Activated T-helper 2 cell treated with anti-CD3 and anti-CD28 coated beads, Interferon-gamma antibody, Interleukin-2, Interleukin-4, amounts not matched to agents 10 μg/mL and 5 μg/mL and 100 μg/mL, durations not matched to agents 14 hours and 24 hours and 36 hours (primary cell): ENCODE measurements at regions not wholly inside any gene's neighbourhood (a gene's known extent, or its start where the extent isn't known, plus 50 kb on each side); places are given as distances from the start of the nearest gene placed in this dataset.

ENCODE experiments used
- DNase-seq: peaks from one replicate; pipeline ENCODE4 v3.0.0; 2021; ENCODE audit warnings: low spot score
- H3K27ac Mint-ChIP-seq: one replicate; pipeline ENCODE4 v1.8.0; 2021; ENCODE audit warnings: mixed read lengths
- H3K27me3 Mint-ChIP-seq: one replicate; pipeline ENCODE4 v1.8.0; 2021; ENCODE audit warnings: low read depth, mixed read lengths
- H3K36me3 Mint-ChIP-seq: one replicate; pipeline ENCODE4 v1.8.0; 2021; ENCODE audit warnings: low read depth, mixed read lengths
- H3K4me1 Mint-ChIP-seq: one replicate; pipeline ENCODE4 v1.8.0; 2021; ENCODE audit warnings: low read depth, mixed read lengths
- H3K4me3 Mint-ChIP-seq: one replicate; pipeline ENCODE4 v1.8.0; 2021; ENCODE audit warnings: low read depth, mild to moderate bottlenecking, moderate library complexity, mixed read lengths
- H3K9me3 Mint-ChIP-seq: one replicate; pipeline ENCODE4 v1.8.0; 2021; ENCODE audit warnings: mixed read lengths
- intact Hi-C: fragments of 100-400 bp; cut with micrococcal nuclease; formaldehyde crosslinking; loops from one replicate; pipeline ENCODE4 v1.15.1; 2023

DNA sequence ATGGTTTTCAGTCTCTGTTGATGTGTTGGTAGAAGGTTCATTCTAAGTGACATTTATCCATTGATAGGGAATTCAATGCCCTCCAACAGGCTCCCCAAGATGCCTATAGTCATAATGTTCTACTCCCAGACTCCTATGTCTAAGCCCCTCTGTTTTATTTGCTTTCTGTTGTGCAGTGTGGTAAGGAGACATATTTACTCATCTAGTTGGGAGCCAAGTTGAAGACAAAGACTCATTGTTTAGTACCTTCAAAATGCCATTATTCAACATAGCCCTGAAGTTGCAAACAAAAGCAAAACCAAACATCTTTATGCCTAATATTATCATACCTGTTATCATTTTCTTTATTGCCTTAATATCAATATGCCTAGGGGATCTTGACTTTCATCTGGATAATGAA lies 302.1 kb downstream of the RMST start:
- Mint-ChIP-seq H3K27ac (no peak overlapping the region), H3K27me3 (no peaks in the 10 kb centered on the region), H3K4me1 (no peaks in the 10 kb centered on the region), H3K9me3 (peaks cover 6% of the 10 kb centered on the region), H3K4me3 (no peak overlapping the region), H3K36me3 (no peaks in the 10 kb centered on the region)
- intact Hi-C loops: no loop called here
- no peak for DNase-seq

DNA sequence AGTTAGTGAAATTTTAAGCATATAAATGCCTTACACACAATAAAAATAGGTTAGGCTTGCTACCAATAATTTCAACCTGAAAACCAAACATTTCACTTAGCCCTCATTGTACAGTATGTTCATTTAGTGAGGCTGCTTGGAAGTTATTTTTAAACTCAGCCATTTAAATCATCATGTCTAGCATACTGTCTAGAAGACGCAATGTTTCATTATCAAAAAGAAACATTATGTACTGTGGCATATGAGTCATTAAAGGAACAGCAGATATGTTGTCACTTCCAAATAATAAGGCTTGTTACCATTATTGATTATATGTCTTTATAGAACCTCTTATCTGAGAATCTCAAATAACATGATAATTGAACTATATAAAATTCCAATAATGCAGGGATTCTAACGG lies 304.7 kb downstream of the RMST start:
- DNase-seq: no peak
- Mint-ChIP-seq H3K27me3 (no peaks in the 10 kb centered on the region), H3K27ac (no peak overlapping the region), H3K9me3 (no peaks in the 10 kb centered on the region), H3K4me3 (no peak overlapping the region), H3K36me3 (no peaks in the 10 kb centered on the region), H3K4me1 (no peaks in the 10 kb centered on the region)
- intact Hi-C loops: no loop called here

DNA sequence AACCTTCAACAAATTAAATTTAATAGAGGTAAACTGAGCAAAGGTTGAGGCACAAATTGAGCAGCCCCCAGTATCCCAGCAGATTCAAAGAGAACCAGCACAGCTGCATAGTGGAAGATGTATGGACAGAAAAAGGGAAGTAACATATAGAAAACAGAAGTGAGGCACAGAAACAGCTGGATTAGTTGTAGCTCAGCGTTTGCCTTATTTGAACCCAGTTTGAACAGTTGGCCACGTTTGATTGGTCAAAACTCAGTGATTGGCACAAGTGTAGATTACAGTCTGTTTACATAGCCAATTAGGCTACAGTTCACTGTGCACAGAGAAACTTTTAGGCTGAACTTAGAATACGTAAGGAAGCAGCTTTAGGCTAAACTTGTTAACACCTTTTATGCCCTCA lies 315.5 kb downstream of the RMST start:
- H3K4me1 Mint-ChIP-seq: no peaks in the 10 kb centered on the region
- H3K27ac Mint-ChIP-seq: no peak overlapping the region
- no peaks in the 10 kb centered on the region for H3K36me3 Mint-ChIP-seq
- H3K9me3 Mint-ChIP-seq: no peaks in the 10 kb centered on the region
- H3K4me3 Mint-ChIP-seq: no peak overlapping the region
- no peaks in the 10 kb centered on the region for H3K27me3 Mint-ChIP-seq
- intact Hi-C loops: no loop called here
- DNase-seq: no peak

DNA sequence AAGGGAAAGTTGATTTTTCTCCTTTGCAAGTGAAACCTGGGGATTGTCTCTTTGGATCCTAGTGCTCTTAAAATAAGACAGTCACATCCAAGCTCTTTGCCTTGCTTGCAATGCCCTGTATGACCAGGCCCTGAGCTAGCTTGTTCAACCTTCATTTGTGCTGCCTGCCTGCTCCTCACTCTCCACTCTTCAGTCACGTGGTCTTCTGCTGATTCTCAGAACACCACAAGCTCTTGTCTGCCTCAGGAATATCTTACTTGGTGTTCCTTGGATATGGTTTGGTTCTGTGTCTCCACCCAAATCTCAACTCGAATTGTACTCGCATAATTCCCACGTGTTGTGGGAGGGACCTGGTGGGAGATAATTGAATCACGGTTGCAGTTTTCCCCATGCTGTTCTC lies 318.7 kb downstream of the RMST start:
- no peaks in the 10 kb centered on the region for H3K27me3 Mint-ChIP-seq
- H3K9me3 Mint-ChIP-seq: no peaks in the 10 kb centered on the region
- H3K27ac Mint-ChIP-seq: no peak overlapping the region
- no peaks in the 10 kb centered on the region for H3K4me1 Mint-ChIP-seq
- no peaks in the 10 kb centered on the region for H3K36me3 Mint-ChIP-seq
- intact Hi-C loops: no loop called here
- H3K4me3 Mint-ChIP-seq: no peak overlapping the region
- no peak for DNase-seq

DNA sequence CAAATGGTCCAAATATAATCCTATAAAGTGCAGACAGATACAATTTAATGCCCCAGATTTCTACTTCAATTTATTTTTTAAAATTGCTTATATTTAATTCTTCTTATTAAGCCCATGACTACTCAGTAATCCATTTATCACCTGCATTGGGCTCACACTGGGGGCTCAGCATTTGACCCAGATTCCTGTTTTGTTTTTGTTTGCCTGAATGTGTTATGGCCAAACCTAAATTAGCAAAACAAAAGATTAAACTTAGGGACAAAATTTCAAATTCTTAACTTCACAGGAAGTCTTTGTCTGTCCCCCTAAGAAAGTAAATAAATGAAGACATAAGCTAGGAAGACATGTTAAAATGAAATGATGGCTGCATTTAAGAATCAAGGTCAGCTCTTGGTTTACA lies 322.3 kb downstream of the RMST start:
- no peak for DNase-seq
- intact Hi-C loops: no loop called here
- Mint-ChIP-seq H3K36me3 (no peaks in the 10 kb centered on the region), H3K27me3 (no peaks in the 10 kb centered on the region), H3K4me1 (no peaks in the 10 kb centered on the region), H3K27ac (no peak overlapping the region), H3K9me3 (peaks cover 9% of the 10 kb centered on the region), H3K4me3 (no peak overlapping the region)

DNA sequence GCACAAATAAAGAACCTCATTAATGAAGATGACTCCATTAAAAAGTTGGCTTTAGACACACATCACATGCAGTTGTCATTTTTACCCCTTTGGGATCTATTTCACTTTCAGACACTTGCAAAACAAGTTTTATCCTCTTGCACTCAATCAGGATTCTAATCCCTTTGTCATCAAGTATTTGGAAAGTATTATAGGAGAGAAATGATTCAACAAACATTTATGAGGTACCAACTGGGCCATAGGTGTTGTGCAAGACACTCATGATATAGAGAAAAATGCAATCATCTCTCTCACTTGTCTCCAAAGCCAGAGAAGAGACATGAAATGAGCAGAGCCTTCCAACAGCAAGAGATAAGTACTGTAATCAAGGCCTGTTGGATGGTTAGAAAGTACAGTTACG lies 327.7 kb downstream of the RMST start:
- H3K36me3 Mint-ChIP-seq: no peaks in the 10 kb centered on the region
- H3K4me1 Mint-ChIP-seq: no peaks in the 10 kb centered on the region
- no peaks in the 10 kb centered on the region for H3K27me3 Mint-ChIP-seq
- H3K4me3 Mint-ChIP-seq: no peak overlapping the region
- DNase-seq: no peak
- intact Hi-C loops: no loop called here
- no peak overlapping the region for H3K27ac Mint-ChIP-seq
- H3K9me3 Mint-ChIP-seq: peaks cover 14% of the 10 kb centered on the region

DNA sequence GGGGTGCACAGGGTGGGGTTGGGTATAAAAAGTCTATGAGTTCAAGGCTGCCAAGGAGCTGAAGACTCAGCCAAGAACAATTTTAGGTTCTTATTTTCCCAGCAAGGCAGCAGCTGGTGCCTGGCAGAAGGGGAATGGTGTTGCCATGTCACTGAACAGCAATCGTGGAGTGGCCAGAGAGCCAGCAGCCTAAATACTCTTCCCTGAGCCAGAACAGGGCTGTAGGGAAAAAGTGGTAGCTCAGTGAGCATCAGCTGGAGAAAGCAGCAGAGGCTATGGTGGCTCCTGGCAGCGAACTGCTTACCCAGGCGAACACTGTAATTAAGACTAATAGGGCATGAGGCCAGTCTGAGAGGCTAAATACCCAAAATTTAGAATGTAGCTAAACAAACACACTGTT lies 334.9 kb downstream of the RMST start:
- intact Hi-C loops: no loop called here
- DNase-seq: no peak
- H3K27ac Mint-ChIP-seq: no peak overlapping the region
- H3K36me3 Mint-ChIP-seq: no peaks in the 10 kb centered on the region
- no peaks in the 10 kb centered on the region for H3K4me1 Mint-ChIP-seq
- peaks cover 17% of the 10 kb centered on the region for H3K9me3 Mint-ChIP-seq
- no peak overlapping the region for H3K4me3 Mint-ChIP-seq
- no peaks in the 10 kb centered on the region for H3K27me3 Mint-ChIP-seq

DNA sequence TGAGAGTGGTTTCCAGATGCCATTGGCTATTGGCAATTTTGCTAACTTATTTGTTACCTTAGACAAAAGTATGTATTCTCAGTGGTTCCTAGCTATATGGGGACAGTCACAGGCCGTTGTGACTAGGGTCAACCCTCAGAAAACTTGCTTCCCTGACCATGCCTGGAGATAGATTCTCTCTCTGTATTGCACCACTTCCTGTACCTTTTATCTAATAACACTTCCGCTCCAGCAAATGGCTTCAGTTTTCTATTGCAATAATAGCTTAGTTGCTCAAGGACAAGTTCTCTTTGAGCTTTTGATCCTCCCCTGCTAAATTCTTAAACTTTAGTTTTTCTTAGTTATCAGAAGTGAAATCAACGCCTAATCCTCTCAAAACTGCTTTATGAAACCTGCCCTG lies 338.0 kb downstream of the RMST start:
- no peak overlapping the region for H3K4me3 Mint-ChIP-seq
- H3K4me1 Mint-ChIP-seq: no peaks in the 10 kb centered on the region
- DNase-seq: no peak
- H3K27me3 Mint-ChIP-seq: no peaks in the 10 kb centered on the region
- intact Hi-C loops: no loop called here
- peaks cover 12% of the 10 kb centered on the region for H3K9me3 Mint-ChIP-seq
- no peaks in the 10 kb centered on the region for H3K36me3 Mint-ChIP-seq
- no peak overlapping the region for H3K27ac Mint-ChIP-seq

DNA sequence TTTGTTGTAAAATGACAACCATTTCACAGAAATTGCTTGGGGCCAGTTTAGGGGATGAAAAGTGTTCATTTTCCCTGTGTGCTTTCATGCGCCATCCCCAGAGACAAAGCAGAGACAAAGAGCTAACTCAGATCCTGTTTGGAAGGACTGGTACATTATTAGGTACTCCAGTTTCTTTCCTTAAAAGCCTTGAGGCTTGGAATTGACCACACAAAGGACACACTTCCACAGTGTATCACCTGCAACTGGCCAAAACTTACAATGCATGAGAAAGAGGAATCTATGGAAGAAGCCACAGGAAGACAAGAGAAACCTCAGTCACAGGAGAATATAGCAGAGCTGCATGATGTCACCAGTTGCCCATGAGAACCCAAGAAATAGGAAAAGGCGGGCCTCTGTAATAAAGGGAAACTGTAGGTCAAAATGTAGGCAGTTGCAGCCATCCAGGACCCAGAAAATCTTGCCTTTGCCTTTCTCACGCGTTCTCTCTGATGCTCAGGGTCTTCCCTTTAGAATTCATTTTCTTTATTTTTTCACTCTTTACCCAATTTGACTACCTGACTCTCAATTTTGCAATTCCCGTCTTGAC lies 339.0 kb downstream of the RMST start:
- H3K9me3 Mint-ChIP-seq: peaks cover 11% of the 10 kb centered on the region
- H3K27me3 Mint-ChIP-seq: no peaks in the 10 kb centered on the region
- no peak overlapping the region for H3K4me3 Mint-ChIP-seq
- no peaks in the 10 kb centered on the region for H3K36me3 Mint-ChIP-seq
- no peak overlapping the region for H3K27ac Mint-ChIP-seq
- intact Hi-C loops: no loop called here
- H3K4me1 Mint-ChIP-seq: no peaks in the 10 kb centered on the region
- DNase-seq: no peak

DNA sequence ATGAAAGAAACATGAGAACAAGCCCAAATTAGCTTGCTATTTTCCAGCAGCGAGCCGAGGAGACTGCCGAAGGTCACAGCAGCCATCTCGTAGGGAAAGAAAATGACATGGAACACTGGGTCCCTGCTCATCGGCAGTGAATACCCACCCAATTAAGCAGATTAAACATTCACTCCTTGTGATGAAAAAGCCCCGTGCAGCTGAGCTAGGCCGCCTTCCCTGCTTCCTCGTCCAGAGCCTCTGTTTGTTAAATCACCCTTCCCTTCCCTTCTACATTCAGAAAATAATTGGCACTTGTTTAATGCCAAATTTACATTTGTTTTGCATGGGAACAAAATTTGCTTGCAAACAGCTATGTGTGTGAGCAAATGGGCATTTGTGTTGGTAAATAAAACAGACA lies 342.5 kb downstream of the RMST start:
- H3K4me3 Mint-ChIP-seq: no peak overlapping the region
- peaks cover 4% of the 10 kb centered on the region for H3K9me3 Mint-ChIP-seq
- H3K4me1 Mint-ChIP-seq: no peaks in the 10 kb centered on the region
- no peak for DNase-seq
- H3K27ac Mint-ChIP-seq: no peak overlapping the region
- no peaks in the 10 kb centered on the region for H3K36me3 Mint-ChIP-seq
- intact Hi-C loops: no loop called here
- no peaks in the 10 kb centered on the region for H3K27me3 Mint-ChIP-seq

DNA sequence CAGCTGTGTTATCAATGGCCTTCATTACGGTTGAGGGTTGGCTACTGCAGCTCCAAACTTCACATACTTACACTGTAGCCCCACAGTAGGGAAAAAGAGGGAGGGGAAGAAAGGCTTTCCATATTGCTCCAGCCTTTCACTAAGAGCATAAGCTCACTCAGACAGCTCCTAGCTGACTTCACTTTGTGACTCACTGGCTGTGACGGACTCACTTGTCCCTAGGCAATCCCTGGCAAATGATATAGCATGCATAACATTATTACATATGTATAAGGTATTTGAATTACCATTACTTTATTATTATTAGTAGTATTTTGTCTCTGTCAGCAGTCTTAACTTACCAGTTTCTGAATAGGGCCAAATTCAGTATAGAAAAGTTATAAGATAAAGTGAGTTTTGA lies 350.7 kb downstream of the RMST start:
- intact Hi-C loops: no loop called here
- Mint-ChIP-seq H3K27me3 (no peaks in the 10 kb centered on the region), H3K27ac (no peak overlapping the region), H3K36me3 (no peaks in the 10 kb centered on the region), H3K4me3 (no peak overlapping the region), H3K9me3 (no peaks in the 10 kb centered on the region), H3K4me1 (no peaks in the 10 kb centered on the region)
- no peak for DNase-seq

DNA sequence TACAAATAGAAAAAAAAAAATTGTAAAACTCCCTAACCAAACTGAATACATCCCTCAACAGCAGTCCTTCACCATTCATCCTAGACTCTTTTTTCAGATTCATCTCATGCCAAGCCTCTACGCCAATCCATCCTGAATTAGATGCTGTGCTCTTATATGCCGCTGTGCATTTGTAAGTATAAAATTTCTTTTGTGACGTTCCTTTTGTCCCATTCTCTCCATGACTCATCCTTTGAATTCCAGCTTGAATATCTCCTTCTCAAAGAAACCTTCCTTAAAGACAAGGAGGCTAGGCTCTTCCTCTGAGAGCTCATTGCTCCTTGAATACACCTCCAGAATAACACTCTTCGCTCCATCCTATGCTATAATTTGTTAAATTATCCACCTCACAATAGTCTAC lies 359.2 kb downstream of the RMST start:
- no peaks in the 10 kb centered on the region for H3K27me3 Mint-ChIP-seq
- intact Hi-C loops: no loop called here
- H3K36me3 Mint-ChIP-seq: no peaks in the 10 kb centered on the region
- no peaks in the 10 kb centered on the region for H3K4me1 Mint-ChIP-seq
- H3K4me3 Mint-ChIP-seq: no peak overlapping the region
- no peak for DNase-seq
- H3K27ac Mint-ChIP-seq: no peak overlapping the region
- H3K9me3 Mint-ChIP-seq: no peaks in the 10 kb centered on the region

DNA sequence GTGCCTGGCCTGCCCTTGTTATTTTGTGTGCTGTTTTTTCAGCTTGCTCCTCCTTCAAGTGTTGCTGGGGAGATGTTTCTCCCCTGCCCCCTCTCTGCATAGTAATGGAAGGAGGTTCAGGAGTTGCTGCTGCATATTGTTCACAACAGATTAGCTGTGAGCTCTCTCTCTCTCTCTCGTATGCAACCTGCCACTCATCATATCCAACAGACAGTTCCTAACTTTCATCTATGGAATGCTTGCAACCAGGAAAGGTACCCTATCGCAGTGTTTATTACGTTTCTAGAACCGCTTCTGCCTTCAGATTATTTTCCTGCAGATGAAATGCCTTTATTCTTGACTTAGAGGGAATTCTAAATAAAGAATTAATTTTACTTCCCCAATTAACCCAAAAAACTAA lies 372.9 kb downstream of the RMST start:
- Mint-ChIP-seq H3K27ac (no peak overlapping the region), H3K4me1 (no peaks in the 10 kb centered on the region), H3K36me3 (no peaks in the 10 kb centered on the region), H3K27me3 (no peaks in the 10 kb centered on the region), H3K9me3 (no peaks in the 10 kb centered on the region), H3K4me3 (no peak overlapping the region)
- no peak for DNase-seq
- intact Hi-C loops: no loop called here

DNA sequence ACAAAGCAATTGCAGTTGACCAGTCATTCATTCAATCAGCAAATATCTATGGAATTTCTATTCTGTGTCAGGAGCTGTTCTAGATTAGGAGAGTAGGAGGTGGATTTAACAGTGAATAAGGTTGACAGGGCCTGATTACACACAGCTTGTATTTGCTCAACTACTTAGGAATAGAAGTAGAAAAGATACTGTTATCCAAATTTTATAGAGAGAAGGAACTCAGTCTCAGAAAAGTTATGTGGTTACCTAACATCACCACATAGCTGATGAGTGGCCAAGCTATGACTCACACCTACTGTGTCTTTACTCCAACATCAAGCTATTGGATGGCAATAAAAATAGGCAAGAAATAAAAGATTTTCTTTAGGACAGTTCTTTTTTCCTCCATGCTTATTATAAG lies 374.8 kb downstream of the RMST start:
- DNase-seq: no peak
- H3K27ac Mint-ChIP-seq: no peak overlapping the region
- H3K9me3 Mint-ChIP-seq: no peaks in the 10 kb centered on the region
- H3K4me1 Mint-ChIP-seq: no peaks in the 10 kb centered on the region
- no peaks in the 10 kb centered on the region for H3K27me3 Mint-ChIP-seq
- intact Hi-C loops: no loop called here
- H3K36me3 Mint-ChIP-seq: no peaks in the 10 kb centered on the region
- H3K4me3 Mint-ChIP-seq: no peak overlapping the region
